Natural killer cell treated with Interleukin-12 subunit alpha and Interleukin-12 subunit beta and Interleukin-15 and Interleukin-18, amount 100 ng/mL, for 72 hours (primary cell): ENCODE measurements at regions not wholly inside any gene's neighbourhood (a gene's known extent, or its start where the extent isn't known, plus 50 kb on each side); places are given as distances from the start of the nearest gene placed in this dataset.

Experiments used
- ATAC-seq, 2 donors: fragments of 150-1000 bp; cut with Tn5 transposase in 1 of 2; sonication (Bioruptor Pico), chemical (Tn5 transposase) in 1 of 2; 2 replicates each; pipeline ENCODE4 v1.10.0; 2021
- DNase-seq: peaks from one replicate; pipeline ENCODE4 v3.0.0; 2022; ENCODE audit warnings: low spot score
- H3K27ac Mint-ChIP-seq, 2 donors: 1 replicate in 1 of 2; 2 replicates in 1 of 2; pipeline ENCODE4 v1.8.0; 2022; ENCODE audit warnings: mixed read lengths in 2 of 2, mild to moderate bottlenecking in 1 of 2, moderate library complexity in 1 of 2
- H3K27me3 Mint-ChIP-seq, 2 donors: 1 replicate in 1 of 2; 2 replicates in 1 of 2; pipeline ENCODE4 v1.8.0; 2022; ENCODE audit warnings: mixed read lengths in 2 of 2
- H3K36me3 Mint-ChIP-seq: one replicate; pipeline ENCODE4 v1.8.0; 2022; ENCODE audit warnings: mixed read lengths
- H3K4me1 Mint-ChIP-seq, 2 donors: 1 replicate in 1 of 2; 2 replicates in 1 of 2; pipeline ENCODE4 v1.8.0; 2022; ENCODE audit warnings: low read depth in 2 of 2, mixed read lengths in 2 of 2, mild to moderate bottlenecking in 1 of 2
- H3K4me3 Mint-ChIP-seq: one replicate; pipeline ENCODE4 v1.8.0; 2022; ENCODE audit warnings: mixed read lengths
- H3K9me3 Mint-ChIP-seq: 2 replicates; pipeline ENCODE4 v1.8.0; 2022; ENCODE audit warnings: mixed read lengths

- Mint-ChIP-seq H3K9me3 (peaks cover 19% of the 10 kb centered on the region), H3K36me3 (peaks cover 6% of the 10 kb centered on the region), H3K27me3 (no peaks in the 10 kb centered on the region), H3K27ac (no peak overlapping the region), H3K4me1 (no peaks in the 10 kb centered on the region), H3K4me3 (no peak overlapping the region)
- DNase-seq (no peak), ATAC-seq (no peak)
Observed at GRCh38 chr4:179823342-179823741, 2381.1 kb upstream of the AGA start.

DNA sequence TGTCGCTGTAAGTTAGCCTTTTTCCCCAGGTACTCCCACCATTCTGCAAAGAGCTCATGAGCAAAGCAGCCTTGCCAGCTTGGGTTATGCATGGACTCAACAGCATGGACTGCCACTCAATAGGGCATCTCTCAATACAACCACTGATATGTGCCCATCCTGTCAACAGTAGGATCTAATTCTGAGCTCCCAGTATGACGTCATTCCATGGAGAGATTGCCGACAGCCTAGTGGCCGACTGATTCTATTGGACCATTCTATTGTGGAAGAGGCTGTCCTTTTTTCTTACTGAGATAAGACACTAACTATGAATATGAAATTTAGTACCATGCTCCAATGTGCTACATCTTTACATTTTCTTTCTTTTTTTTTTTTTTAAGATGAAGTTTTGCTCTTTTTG lies 2389.0 kb upstream of the AGA start:
- Mint-ChIP-seq H3K27me3 (no peaks in the 10 kb centered on the region), H3K27ac (no peak overlapping the region), H3K9me3 (peaks cover 15% of the 10 kb centered on the region), H3K4me1 (no peaks in the 10 kb centered on the region), H3K4me3 (no peak overlapping the region), H3K36me3 (no peaks in the 10 kb centered on the region)
- DNase-seq (no peak), ATAC-seq (no peak)

- no peaks in the 10 kb centered on the region for H3K36me3 Mint-ChIP-seq
- ATAC-seq (no peak), DNase-seq (no peak)
- H3K27ac Mint-ChIP-seq: no peak overlapping the region
- no peaks in the 10 kb centered on the region for H3K27me3 Mint-ChIP-seq
- no peaks in the 10 kb centered on the region for H3K4me1 Mint-ChIP-seq
- H3K9me3 Mint-ChIP-seq: peaks cover 26% of the 10 kb centered on the region
- H3K4me3 Mint-ChIP-seq: no peak overlapping the region
Observed at GRCh38 chr4:179836179-179837075, 2394.2 kb upstream of the AGA start.

GRCh38 chr4:179843370-179843769 lies 2399.8 kb upstream of the TENM3 start:
- Mint-ChIP-seq H3K9me3 (peaks cover 18% of the 10 kb centered on the region), H3K4me1 (no peaks in the 10 kb centered on the region), H3K27me3 (no peaks in the 10 kb centered on the region), H3K4me3 (no peak overlapping the region), H3K27ac (no peak overlapping the region), H3K36me3 (no peaks in the 10 kb centered on the region)
- DNase-seq (no peak), ATAC-seq (no peak)

GRCh38 chr4:179855469-179855868 lies 2387.7 kb upstream of the TENM3 start:
- no peaks in the 10 kb centered on the region for H3K4me1 Mint-ChIP-seq
- H3K9me3 Mint-ChIP-seq: peaks cover 22% of the 10 kb centered on the region
- H3K27ac Mint-ChIP-seq: no peak overlapping the region
- DNase-seq: no peak
- ATAC-seq: no peak
- H3K27me3 Mint-ChIP-seq: no peaks in the 10 kb centered on the region
- no peaks in the 10 kb centered on the region for H3K36me3 Mint-ChIP-seq
- no peak overlapping the region for H3K4me3 Mint-ChIP-seq

GRCh38 chr4:179858221-179858620 lies 2385.0 kb upstream of the TENM3 start:
- Mint-ChIP-seq H3K9me3 (peaks cover 21% of the 10 kb centered on the region), H3K4me3 (no peak overlapping the region), H3K4me1 (no peaks in the 10 kb centered on the region), H3K36me3 (no peaks in the 10 kb centered on the region), H3K27me3 (no peaks in the 10 kb centered on the region), H3K27ac (no peak overlapping the region)
- ATAC-seq (no peak), DNase-seq (no peak)

DNA sequence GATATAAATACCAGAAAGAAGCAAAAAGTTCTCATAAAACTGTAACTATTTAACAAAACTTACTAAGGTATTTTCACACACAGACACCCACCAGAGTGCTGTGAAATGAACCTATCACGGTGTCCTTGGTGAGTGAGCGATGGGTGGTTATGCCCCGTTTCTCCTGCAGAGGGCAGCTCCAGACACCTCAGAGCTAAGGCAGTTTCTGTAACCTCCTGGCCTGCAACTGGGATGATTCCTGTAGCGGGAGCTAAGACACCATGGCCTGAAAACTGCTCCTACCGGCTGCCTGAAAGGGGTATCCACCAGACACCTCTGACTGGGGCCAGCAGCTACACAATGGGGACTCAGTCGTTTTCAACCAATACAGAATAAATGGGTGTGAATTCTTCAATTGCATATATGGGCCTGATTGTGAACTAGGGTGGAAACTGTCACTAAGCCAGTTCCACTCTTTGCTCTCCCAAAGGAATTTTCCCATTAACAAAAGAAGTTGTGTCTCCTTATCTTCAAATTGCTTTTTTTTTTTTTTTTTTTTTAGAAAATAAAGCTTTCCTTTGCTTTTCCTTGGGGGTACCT lies 2375.8 kb upstream of the TENM3 start:
- Mint-ChIP-seq H3K27me3 (no peaks in the 10 kb centered on the region), H3K36me3 (no peaks in the 10 kb centered on the region), H3K9me3 (no peaks in the 10 kb centered on the region), H3K4me3 (no peak overlapping the region), H3K4me1 (no peaks in the 10 kb centered on the region), H3K27ac (no peak overlapping the region)
- no peak for DNase-seq
- no peak for ATAC-seq

GRCh38 chr4:179871726-179872125 lies 2371.5 kb upstream of the TENM3 start:
- Mint-ChIP-seq H3K4me1 (no peaks in the 10 kb centered on the region), H3K27me3 (no peaks in the 10 kb centered on the region), H3K36me3 (no peaks in the 10 kb centered on the region), H3K27ac (no peak overlapping the region), H3K9me3 (peaks cover 9% of the 10 kb centered on the region), H3K4me3 (no peak overlapping the region)
- no peak for ATAC-seq
- DNase-seq: no peak

DNA sequence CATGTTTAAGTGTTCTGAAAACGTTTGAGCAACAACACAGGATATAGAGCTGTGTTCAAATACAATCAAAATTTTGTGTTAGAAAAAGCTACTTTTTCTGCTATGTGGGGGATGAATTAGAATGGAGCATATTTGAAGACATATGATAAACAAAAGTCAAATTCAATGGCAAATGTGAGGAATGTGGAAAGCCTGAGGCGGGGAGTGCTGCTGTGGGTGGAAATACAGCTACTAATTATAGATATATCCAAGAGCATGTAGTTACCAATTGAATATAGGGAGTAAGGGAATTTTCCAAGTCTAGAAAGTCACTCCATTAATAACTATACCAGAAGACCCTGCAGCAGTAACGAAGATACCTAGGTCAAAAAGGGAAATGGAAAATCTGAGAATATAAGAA lies 2370.4 kb upstream of the TENM3 start:
- H3K36me3 Mint-ChIP-seq: no peaks in the 10 kb centered on the region
- H3K4me3 Mint-ChIP-seq: no peak overlapping the region
- no peaks in the 10 kb centered on the region for H3K4me1 Mint-ChIP-seq
- no peaks in the 10 kb centered on the region for H3K27me3 Mint-ChIP-seq
- DNase-seq: no peak
- H3K9me3 Mint-ChIP-seq: peaks cover 9% of the 10 kb centered on the region
- ATAC-seq: no peak
- no peak overlapping the region for H3K27ac Mint-ChIP-seq

DNA sequence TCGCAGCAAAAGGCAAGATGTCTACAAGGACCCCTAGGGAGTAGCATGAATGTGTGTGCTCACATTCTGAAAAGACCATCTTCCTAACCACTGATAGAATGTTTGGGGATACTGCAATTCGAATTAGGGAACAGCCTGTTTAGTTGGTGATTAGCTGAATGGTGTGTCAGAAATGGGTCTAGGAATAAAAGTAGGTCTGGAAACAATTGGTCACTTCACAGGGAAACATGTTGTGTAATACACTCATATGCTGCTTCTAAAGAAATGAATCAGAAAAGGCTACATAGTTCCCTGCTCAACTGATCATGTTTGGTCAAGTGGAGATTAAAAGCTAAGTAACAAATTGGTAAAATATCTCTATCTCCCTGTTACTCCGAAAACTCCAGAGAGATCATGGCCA lies 2362.4 kb upstream of the TENM3 start:
- H3K27me3 Mint-ChIP-seq: no peaks in the 10 kb centered on the region
- ATAC-seq: no peak
- no peak overlapping the region for H3K4me3 Mint-ChIP-seq
- no peak for DNase-seq
- peaks cover 9% of the 10 kb centered on the region for H3K9me3 Mint-ChIP-seq
- H3K36me3 Mint-ChIP-seq: no peaks in the 10 kb centered on the region
- H3K4me1 Mint-ChIP-seq: no peaks in the 10 kb centered on the region
- H3K27ac Mint-ChIP-seq: no peak overlapping the region

DNA sequence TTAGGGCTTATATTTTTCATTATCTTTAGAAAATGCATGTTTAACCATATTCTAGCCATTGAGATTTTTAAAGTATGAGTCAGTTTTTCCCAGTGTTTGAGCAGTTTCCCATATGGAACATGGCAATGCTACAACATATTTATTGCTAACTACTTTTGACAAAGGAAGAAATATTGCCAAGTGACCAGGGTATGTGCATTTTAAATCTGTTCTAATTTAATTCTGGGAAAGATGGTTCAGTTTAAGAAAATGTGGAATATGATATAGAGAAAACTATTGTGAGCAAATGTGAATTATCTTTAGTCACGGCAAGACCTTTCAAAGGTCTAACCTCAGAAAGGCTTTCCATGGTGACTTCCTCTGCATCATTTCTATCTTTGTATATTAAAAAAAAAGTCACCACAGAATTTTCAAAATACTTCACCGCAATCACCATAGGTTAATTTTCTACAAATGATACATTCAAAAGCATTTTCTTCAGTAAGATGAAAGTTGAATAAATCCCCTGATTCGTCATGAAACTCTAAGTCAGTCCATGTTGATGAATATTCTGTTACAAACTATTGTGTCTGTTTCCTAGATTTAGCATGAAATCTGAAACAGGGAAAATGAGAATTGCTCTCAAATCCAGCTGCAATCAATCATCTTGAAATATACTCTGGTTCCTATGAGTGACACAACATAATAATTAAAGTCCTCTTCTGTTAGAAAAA lies 2349.0 kb upstream of the TENM3 start:
- H3K4me3 Mint-ChIP-seq: no peak overlapping the region
- no peaks in the 10 kb centered on the region for H3K27me3 Mint-ChIP-seq
- H3K36me3 Mint-ChIP-seq: peaks cover 4% of the 10 kb centered on the region
- DNase-seq (no peak), ATAC-seq (no peak)
- H3K9me3 Mint-ChIP-seq: peaks cover 21% of the 10 kb centered on the region
- H3K27ac Mint-ChIP-seq: no peak overlapping the region
- no peaks in the 10 kb centered on the region for H3K4me1 Mint-ChIP-seq

DNA sequence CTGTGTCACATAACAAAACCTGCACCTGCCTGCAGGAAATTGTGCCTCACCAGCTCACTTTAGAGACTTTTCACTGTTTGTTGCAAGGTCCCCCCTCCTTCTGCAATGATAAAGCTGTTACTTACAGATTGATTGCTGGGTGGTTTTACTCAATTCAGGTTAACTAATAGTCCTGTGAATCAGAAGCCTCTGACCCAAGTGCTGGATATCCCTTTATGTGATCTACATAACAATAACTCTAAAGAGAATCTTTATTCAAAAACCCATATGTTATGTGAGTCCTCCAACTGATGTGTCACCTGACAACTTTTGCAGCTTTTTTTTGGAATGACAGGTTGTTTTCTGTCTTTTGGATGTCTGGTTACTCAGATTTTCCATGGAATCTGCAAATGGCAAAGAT lies 2323.6 kb upstream of the TENM3 start:
- Mint-ChIP-seq H3K4me1 (no peaks in the 10 kb centered on the region), H3K36me3 (peaks cover 12% of the 10 kb centered on the region), H3K27me3 (no peaks in the 10 kb centered on the region), H3K27ac (no peak overlapping the region), H3K9me3 (peaks cover 7% of the 10 kb centered on the region), H3K4me3 (no peak overlapping the region)
- ATAC-seq (no peak), DNase-seq (no peak)

DNA sequence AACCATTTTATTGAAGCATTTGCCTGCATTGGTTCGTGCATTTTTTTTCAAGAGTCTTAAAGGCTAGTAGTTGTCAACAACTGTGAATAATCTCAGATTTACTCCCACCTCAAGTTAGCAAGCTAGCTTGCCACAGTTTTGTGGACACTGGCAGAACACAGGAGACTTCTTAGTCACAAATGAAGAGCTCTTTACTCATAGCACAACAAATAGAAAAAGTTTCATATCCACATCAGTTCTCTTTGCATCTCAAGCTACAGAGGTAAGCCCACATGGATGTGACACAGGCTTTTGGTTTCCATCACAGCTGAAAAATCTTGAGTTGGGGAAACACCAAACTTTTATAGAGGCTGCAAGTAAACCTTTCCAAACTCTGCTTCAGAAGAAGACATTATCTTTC lies 2315.7 kb upstream of the TENM3 start:
- no peaks in the 10 kb centered on the region for H3K27me3 Mint-ChIP-seq
- DNase-seq: no peak
- H3K27ac Mint-ChIP-seq: no peak overlapping the region

DNA sequence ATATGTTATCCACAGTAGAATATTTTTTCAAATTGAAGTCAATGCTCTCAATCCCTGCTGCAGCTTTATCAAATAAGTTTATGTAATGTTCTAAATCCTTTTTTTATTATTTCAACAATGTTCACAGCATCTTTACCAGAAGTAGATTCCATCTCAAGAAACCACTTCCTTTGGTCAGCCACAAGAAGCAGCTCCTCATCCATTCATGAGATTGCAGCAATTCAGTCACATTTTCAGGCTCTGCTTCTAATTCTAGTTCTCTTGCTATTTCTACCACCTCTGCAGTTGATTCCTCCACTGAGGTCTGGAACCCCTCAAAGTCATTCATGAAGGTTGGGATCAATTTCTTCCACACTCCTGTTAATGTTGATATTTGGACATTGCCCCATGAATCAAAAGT lies 2301.3 kb upstream of the TENM3 start:
- ATAC-seq: no peak
- no peak overlapping the region for H3K27ac Mint-ChIP-seq
- no peaks in the 10 kb centered on the region for H3K4me1 Mint-ChIP-seq
- peaks cover 17% of the 10 kb centered on the region for H3K9me3 Mint-ChIP-seq
- H3K4me3 Mint-ChIP-seq: no peak overlapping the region
- H3K36me3 Mint-ChIP-seq: peaks cover 9% of the 10 kb centered on the region
- H3K27me3 Mint-ChIP-seq: no peaks in the 10 kb centered on the region
- no peak for DNase-seq

More for the DNA sequence above, 2315.7 kb upstream of the TENM3 start:
- Mint-ChIP-seq H3K9me3 (peaks cover 24% of the 10 kb centered on the region), H3K4me1 (no peaks in the 10 kb centered on the region), H3K4me3 (no peak overlapping the region), H3K36me3 (peaks cover 11% of the 10 kb centered on the region)
- no peak for ATAC-seq
